Stimulated activated CD8-positive, alpha-beta memory T cell treated with anti-CD3 and anti-CD28 coated beads, Interleukin-7, amount 100 ng/mL, for 48 hours (primary cell): ENCODE measurements at regions not wholly inside any gene's neighbourhood (a gene's known extent, or its start where the extent isn't known, plus 50 kb on each side); places are given as distances from the start of the nearest gene placed in this dataset.

Source experiments
- DNase-seq, 2 donors: peaks; one replicate each; pipeline ENCODE4 v3.0.0-alpha.2; 2020; ENCODE audit warnings: low read depth in 1 of 2; ENCODE audit errors: extremely low read depth in 1 of 2

- no peak for DNase-seq
Measured at GRCh38 chr1:193325042-193325441, 138.6 kb upstream of the B3GALT2 start.

- no peak for DNase-seq
Measured at GRCh38 chr1:193322211-193322610, 135.8 kb upstream of the B3GALT2 start.

DNA sequence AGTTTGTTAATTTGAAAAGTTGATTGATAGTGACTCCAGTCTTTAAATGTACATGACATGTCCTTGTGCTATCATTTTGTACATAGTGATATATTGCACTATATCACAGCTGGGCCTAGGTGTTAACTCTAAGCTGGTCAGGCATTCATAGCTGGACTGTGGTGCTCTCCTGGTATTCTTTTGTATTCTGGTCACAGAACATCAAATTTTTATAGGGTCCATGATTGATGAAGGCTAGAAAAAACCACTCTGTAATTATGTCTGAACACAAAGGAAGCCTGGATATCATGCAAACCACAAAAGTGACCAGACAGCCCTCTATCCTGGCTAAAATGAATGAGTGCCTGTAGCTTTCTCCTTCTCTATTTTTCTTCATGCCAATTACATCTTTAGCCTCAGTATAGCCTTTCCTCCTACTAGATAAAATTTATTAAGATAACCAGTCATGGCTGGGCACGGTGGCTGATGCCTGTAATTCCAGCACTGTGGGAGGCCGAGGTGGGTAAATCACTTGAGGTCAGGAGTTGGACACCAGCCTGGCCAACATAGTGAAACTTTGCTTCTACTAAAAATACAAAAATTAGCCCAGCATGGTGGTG, 134.9 kb upstream of the B3GALT2 start:
- no peak for DNase-seq

- no peak for DNase-seq
Measured at GRCh38 chr1:193320270-193320669, 133.9 kb upstream of the B3GALT2 start.

DNA sequence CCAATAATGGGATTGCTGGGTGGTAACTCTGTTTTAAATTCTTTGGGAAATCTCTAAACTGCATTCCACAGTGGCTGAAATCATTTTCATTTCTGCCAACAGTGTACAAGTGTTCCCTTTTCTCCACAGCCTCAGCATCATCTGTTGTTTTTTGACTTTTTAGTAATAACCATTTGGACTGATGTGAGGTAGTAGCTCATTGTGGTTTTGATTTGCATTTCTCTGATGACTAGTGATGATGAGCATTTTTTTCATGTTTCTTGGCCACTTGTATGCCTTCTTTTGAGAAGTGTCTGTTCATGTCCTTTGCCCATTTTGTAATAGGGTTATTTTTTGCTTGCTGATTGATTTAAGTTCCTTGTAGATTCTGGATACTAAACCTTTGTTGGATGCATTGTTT, 131.9 kb upstream of the B3GALT2 start:
- DNase-seq = no peak

- no peak for DNase-seq
Measured at GRCh38 chr1:193313354-193314140, 127.1 kb upstream of the B3GALT2 start.

DNA sequence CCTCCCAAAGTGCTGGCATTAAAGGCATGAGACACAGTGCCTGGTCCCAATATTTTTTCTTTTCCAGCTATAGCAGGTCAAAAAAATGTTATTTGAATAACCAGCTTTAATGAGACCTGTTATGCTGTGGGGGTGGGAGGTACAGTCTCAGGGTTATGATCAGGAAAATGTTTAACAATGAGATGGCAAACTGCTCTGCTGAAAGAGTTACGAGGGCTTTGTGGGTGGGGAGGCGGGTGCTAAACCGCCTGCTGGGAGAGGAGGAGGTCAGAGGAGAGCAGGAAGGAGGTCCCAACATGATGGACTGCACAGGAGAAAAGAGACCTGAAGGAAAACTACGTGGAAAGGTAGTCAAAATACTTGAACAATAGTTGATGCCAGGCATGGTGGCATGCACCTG, 126.0 kb upstream of the B3GALT2 start:
- DNase-seq = no peak

- no peak for DNase-seq
Measured at GRCh38 chr1:193311226-193311948, 125.0 kb upstream of the B3GALT2 start.

- DNase-seq = no peak
Measured at GRCh38 chr1:193310564-193310963, 124.2 kb upstream of the B3GALT2 start.

DNA sequence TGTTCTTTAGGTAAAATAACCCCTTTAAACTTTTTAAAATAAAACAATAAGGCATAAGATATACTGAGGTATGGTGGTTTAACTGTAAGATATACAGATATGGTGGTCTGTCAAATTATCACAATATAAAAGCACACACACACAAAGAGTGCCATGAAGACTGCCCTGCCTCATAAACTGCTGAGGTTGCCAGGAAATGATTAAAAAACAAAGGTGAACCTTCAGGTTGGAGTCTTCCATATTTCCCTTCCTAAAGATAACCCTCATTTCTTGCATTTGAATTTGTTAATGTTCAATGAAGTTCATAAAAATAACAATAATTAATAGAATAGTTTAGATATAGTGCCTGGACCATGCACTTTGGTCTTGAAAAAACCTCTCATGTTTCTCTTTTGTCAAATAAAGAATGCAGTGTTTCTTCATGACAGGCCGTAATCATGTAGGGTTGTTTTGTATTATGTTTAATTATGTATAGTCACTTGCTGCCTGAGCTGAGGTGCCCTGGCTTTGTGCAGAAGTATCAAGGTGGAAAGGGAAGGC, 123.6 kb upstream of the B3GALT2 start:
- DNase-seq = no peak

DNA sequence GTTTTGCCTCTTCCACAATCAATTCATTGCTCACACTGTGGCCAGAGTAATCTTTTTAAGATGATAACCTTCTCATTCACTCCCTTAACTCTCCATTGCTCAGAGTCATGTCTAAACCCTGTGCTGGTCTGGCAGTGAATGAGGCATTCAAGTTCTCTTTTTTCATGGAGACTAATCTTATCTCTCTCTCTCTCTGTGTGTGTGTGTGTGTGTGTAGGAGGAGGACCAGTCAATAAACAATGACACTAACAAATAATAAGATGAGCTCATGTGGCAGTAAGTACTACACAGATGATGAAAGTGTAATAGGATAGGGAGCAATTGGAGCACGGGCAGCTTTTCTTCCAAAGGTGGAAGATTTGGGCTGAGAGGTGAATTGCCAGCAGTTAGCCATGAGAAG, 122.0 kb upstream of the B3GALT2 start:
- no peak for DNase-seq

DNA sequence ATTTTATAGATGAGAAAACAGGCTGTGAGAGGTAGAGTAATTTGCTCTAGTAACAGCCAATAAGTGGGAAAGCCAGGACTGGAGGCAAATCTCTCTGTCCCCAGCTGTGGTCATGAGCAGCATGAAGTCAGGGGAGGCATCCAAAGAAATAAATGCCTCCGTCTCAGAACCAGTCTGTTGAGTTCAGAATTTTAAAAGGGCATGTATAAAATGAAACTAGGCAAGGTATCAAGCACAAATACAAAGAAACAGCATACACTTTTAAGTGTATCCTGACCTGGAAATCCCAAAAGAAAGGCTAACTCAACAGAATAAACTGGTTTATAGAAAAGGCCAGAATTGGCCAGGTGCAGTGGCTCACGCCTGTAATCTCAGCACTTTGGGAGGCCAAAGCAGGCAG, 120.0 kb upstream of the B3GALT2 start:
- DNase-seq = no peak
